ENCODE measurements at regions not wholly inside any gene's neighbourhood (a gene's known extent, or its start where the extent isn't known, plus 50 kb on each side); places are given as distances from the start of the nearest gene placed in this dataset.
"Not testable (repeated sequence)": the region's sequence is repeated elsewhere in the genome, so short reads cannot be mapped to it uniquely, and the experiment has no call there.

DNA sequence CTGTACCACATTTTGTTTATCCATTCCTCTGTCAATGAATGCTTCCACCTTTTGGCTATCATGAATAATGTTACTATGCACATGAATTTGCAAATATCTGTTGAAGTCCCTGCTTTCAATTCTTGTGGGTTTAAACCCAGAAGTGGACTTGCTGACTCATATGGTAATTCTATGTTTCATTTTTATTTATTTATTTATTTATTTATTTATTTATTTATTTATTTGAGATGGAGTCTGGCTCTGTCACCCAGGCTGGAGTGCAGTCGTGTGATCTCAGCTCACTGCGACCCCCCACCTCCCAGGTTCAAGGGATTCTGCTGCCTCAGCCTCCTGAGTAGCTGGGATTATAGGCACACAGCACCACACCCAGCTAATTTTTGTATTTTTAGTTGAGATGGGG lies 664.3 kb downstream of the KCNJ18 start:
- DNase-seq (ENCODE audit: low read depth in 1 of 2, low spot score in 1 of 2); H3K27ac ChIP-seq; ATAC-seq; H3K9me3 ChIP-seq; POLR2A ChIA-PET; H3K4me3 ChIP-seq; FAIRE-seq; CTCF ChIA-PET; H3K4me1 ChIP-seq; H3K4me2 ChIP-seq: not testable (repeated sequence)
- peak; percentile 51 for TF ChIP-seq ZC3H11A (IDR thresholded peaks at IDR 0.05)
- WGBS (ENCODE audit: missing lambda C conversion rate) = 0% methylated on average over 2 of the region's 2 CpGs

DNA sequence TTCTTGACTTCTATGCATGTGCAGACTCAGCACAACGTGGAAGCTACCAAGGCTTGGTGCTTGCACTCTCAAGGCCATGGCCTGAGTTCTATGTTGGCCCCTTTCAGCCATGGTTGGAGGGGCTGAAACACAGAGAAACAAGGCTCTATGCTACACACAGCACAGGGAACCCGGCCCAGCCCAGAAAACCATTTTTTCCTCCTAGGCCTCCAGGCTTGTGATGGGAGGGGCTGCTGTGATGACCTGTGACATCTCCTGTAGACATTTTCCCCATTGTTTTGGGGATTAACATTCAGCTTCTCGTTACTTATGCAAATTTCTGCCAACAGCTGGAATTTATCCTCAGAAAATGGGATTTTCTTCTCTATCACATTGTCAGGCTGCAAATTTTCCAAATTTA lies 678.7 kb downstream of the KCNJ18 start:
- WGBS (ENCODE audit: missing lambda C conversion rate) = 0% methylated on average over 3 of the region's 3 CpGs
- H3K4me2 ChIP-seq; POLR2A ChIA-PET; DNase-seq (ENCODE audit: low read depth in 1 of 2, low spot score in 1 of 2); CTCF ChIA-PET; H3K9me3 ChIP-seq; H3K4me3 ChIP-seq; H3K27ac ChIP-seq; ATAC-seq; H3K4me1 ChIP-seq; FAIRE-seq: not testable (repeated sequence)
- peak; percentile 18 for TF ChIP-seq ZFP36 (IDR thresholded peaks at IDR 0.05; ENCODE audit: borderline replicate concordance, partially characterized antibody)

DNA sequence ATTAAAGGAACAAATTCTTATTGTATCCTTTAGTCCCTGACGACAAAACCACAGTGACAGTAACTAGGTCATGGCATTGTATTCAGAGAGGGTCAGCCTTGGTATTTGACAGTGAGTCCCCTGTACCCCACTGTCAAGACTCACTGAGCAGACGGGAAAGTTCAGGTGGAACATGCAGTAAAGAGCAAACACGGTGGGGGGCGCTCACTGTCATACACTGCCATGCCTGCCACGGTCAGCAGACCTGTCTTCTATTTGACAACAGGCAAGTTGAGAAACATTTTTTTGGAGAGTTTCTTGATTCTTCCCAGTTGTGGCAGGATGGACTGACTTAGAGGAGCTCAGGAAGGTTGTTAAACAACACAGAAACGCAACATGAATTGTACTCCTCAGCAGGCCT lies 681.6 kb downstream of the KCNJ18 start:
- 2% methylated on average over 6 of the region's 6 CpGs for WGBS (ENCODE audit: missing lambda C conversion rate)
- POLR2A ChIA-PET = no interaction called here
- no peak for TF ChIP-seq RFX5 (IDR thresholded peaks at IDR 0.05)
- TF ChIP-seq POLR2A (IDR thresholded peaks at IDR 0.05; ENCODE audit: low read length) = no peak
- TF ChIP-seq KDM1A (IDR thresholded peaks at IDR 0.05; ENCODE audit: low read depth) = no peak
- TF ChIP-seq HDAC2 (IDR thresholded peaks at IDR 0.05) = no peak
- no peak for TF ChIP-seq ZFP36 (IDR thresholded peaks at IDR 0.05; ENCODE audit: borderline replicate concordance, partially characterized antibody)
- TF ChIP-seq, protein P1, sequence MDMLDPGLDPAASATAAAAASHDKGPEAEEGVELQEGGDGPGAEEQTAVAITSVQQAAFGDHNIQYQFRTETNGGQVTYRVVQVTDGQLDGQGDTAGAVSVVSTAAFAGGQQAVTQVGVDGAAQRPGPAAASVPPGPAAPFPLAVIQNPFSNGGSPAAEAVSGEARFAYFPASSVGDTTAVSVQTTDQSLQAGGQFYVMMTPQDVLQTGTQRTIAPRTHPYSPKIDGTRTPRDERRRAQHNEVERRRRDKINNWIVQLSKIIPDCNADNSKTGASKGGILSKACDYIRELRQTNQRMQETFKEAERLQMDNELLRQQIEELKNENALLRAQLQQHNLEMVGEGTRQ (IDR thresholded peaks at IDR 0.05) = no peak
- TF ChIP-seq RARB (CRISPR knock-in tag; IDR thresholded peaks at IDR 0.05) = no peak
- TF ChIP-seq, protein P2, sequence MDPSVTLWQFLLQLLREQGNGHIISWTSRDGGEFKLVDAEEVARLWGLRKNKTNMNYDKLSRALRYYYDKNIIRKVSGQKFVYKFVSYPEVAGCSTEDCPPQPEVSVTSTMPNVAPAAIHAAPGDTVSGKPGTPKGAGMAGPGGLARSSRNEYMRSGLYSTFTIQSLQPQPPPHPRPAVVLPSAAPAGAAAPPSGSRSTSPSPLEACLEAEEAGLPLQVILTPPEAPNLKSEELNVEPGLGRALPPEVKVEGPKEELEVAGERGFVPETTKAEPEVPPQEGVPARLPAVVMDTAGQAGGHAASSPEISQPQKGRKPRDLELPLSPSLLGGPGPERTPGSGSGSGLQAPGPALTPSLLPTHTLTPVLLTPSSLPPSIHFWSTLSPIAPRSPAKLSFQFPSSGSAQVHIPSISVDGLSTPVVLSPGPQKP (IDR thresholded peaks at IDR 0.05; ENCODE audit: low read depth, low read length) = no peak
- TF ChIP-seq MAFK (IDR thresholded peaks at IDR 0.05; ENCODE audit: partially characterized antibody) = no peak
- no peak for TF ChIP-seq NPAS2 (CRISPR knock-in tag; IDR thresholded peaks at IDR 0.05; ENCODE audit: borderline replicate concordance)

DNA sequence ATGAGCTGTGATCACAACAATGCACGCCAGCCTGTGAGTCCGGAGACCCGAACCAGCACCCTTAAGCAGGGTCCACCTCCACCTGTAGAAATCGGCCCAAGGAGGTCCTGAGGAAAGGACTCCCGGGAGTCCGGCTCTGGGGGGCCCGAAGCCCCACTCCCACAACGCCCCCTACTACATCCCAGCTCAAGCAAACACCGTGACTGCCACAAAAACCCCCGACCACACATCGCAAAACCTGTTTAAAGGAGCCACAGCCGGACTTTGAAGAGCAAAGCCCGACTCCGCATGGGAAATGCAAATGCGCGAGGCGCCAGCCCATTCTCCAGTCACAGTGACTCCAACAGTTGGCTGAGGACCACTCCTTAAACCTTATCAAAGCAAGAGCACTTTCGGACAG lies 682.4 kb downstream of the KCNJ18 start:
- CTCF ChIA-PET = no interaction called here
- DNase-seq (ENCODE audit: low read depth in 1 of 2, low spot score in 1 of 2) (no peak), FAIRE-seq (no peak), ATAC-seq (no peak)
- Histone ChIP-seq H3K9me3 (no peaks in the 10 kb centered on the region), H3K4me1 (no peaks in the 10 kb centered on the region), H3K4me3 (no peak overlapping the region), H3K4me2 (no peak overlapping the region), H3K27ac (no peak overlapping the region)
- WGBS (ENCODE audit: missing lambda C conversion rate) = 42% methylated on average over 18 of the region's 18 CpGs
- POLR2A ChIA-PET = no interaction called here
- TF ChIP-seq, protein P3, sequence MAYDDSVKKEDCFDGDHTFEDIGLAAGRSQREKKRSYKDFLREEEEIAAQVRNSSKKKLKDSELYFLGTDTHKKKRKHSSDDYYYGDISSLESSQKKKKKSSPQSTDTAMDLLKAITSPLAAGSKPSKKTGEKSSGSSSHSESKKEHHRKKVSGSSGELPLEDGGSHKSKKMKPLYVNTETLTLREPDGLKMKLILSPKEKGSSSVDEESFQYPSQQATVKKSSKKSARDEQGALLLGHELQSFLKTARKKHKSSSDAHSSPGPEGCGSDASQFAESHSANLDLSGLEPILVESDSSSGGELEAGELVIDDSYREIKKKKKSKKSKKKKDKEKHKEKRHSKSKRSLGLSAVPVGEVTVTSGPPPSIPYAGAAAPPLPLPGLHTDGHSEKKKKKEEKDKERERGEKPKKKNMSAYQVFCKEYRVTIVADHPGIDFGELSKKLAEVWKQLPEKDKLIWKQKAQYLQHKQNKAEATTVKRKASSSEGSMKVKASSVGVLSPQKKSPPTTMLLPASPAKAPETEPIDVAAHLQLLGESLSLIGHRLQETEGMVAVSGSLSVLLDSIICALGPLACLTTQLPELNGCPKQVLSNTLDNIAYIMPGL (CRISPR knock-in tag; IDR thresholded peaks at IDR 0.05; ENCODE audit: borderline replicate concordance) = no peak
- TF ChIP-seq JUN (IDR thresholded peaks at IDR 0.05) = no peak
- TF ChIP-seq, protein P4, sequence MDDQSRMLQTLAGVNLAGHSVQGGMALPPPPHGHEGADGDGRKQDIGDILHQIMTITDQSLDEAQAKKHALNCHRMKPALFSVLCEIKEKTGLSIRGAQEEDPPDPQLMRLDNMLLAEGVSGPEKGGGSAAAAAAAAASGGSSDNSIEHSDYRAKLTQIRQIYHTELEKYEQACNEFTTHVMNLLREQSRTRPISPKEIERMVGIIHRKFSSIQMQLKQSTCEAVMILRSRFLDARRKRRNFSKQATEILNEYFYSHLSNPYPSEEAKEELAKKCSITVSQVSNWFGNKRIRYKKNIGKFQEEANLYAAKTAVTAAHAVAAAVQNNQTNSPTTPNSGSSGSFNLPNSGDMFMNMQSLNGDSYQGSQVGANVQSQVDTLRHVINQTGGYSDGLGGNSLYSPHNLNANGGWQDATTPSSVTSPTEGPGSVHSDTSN (IDR thresholded peaks at IDR 0.05) = no peak
- TF ChIP-seq GATA3 (IDR thresholded peaks at IDR 0.05; ENCODE audit: borderline replicate concordance) = no peak
- no peak for TF ChIP-seq RFX5 (IDR thresholded peaks at IDR 0.05)
- no peak for TF ChIP-seq MAFK (IDR thresholded peaks at IDR 0.05; ENCODE audit: partially characterized antibody)
- no peak for TF ChIP-seq NPAS2 (CRISPR knock-in tag; IDR thresholded peaks at IDR 0.05; ENCODE audit: borderline replicate concordance)
- no peak for TF ChIP-seq NFE2L2 (conservative IDR thresholded peaks at IDR 0.05; ENCODE audit: low read length)
- no peak for TF ChIP-seq RAD21 (conservative IDR thresholded peaks at IDR 0.05 in 1 of 2, IDR thresholded peaks at IDR 0.05 in 1 of 2)
- no peak for TF ChIP-seq HEYL (CRISPR knock-in tag; IDR thresholded peaks at IDR 0.05)
- TF ChIP-seq, protein P5, sequence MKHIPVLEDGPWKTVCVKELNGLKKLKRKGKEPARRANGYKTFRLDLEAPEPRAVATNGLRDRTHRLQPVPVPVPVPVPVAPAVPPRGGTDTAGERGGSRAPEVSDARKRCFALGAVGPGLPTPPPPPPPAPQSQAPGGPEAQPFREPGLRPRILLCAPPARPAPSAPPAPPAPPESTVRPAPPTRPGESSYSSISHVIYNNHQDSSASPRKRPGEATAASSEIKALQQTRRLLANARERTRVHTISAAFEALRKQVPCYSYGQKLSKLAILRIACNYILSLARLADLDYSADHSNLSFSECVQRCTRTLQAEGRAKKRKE (CRISPR knock-in tag; IDR thresholded peaks at IDR 0.05; ENCODE audit: low read depth) = no peak
- no peak for TF ChIP-seq SREBF2 (IDR thresholded peaks at IDR 0.05)
- TF ChIP-seq CBX8 (IDR thresholded peaks at IDR 0.05) = no peak

More for the DNA sequence above, 681.6 kb downstream of the KCNJ18 start:
- CTCF ChIA-PET = no interaction called here
- DNase-seq (ENCODE audit: low read depth in 1 of 2, low spot score in 1 of 2) = no peak
- no peak overlapping the region for H3K27ac ChIP-seq
- H3K4me3 ChIP-seq = no peak overlapping the region
- no peak for FAIRE-seq
- no peaks in the 10 kb centered on the region for H3K4me1 ChIP-seq
- H3K9me3 ChIP-seq = no peaks in the 10 kb centered on the region
- ATAC-seq = no peak
- H3K4me2 ChIP-seq = no peak overlapping the region

DNA sequence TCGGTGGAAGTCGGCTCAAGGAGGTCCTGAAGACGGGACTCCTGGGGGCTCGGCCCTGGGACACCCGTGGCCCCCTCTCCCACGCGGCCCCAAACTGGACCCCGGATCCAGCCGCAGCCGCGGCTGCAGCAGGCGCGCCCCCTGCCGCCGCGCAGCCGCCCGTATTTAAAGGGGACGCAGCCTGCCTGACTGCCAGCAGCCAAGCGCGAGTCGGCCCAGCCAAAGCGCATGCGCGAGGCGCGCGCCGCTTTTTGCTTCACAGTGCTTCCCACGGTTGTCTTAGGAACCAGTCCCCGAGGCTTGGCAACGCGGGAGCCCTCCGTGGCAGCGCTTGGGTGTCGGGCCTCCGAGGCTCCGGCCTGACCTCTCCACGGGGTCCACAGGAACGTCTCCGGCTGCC lies 684.4 kb downstream of the KCNJ18 start:
- DNase-seq (ENCODE audit: low read depth in 1 of 2, low spot score in 1 of 2); POLR2A ChIA-PET; H3K4me2 ChIP-seq; H3K4me1 ChIP-seq; H3K27ac ChIP-seq; CTCF ChIA-PET; H3K4me3 ChIP-seq; H3K9me3 ChIP-seq; ATAC-seq; FAIRE-seq: not testable (repeated sequence)
- 86% methylated on average over 22 of the region's 41 CpGs for whole genome bisulfite sequencing (ENCODE audit: missing lambda C conversion rate)

DNA sequence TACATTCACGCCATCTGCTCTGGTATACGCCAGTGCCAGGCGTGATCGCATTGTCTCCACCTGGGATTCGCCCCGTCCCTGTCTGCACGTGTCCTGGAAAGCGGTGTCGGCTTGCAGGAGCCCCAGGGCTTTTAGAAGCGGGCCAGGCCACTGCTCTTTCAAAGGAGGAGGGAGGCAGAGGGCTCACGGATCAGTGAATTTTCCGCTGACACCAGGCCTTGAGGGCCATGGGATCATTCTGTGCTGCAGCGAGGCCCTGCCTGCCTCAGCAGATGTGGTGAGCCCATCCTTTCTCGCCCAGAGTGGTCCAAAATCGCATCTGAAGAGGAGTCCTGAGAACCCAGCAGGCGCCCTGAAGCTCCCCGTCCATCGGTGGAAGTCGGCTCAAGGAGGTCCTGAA lies 686.4 kb downstream of the KCNJ18 start:
- H3K27ac ChIP-seq; CTCF ChIA-PET; FAIRE-seq; ATAC-seq; H3K4me2 ChIP-seq; POLR2A ChIA-PET; DNase-seq (ENCODE audit: low read depth in 1 of 2, low spot score in 1 of 2); H3K4me3 ChIP-seq; H3K9me3 ChIP-seq; H3K4me1 ChIP-seq: not testable (repeated sequence)
- WGBS (ENCODE audit: missing lambda C conversion rate) = 40% methylated on average over 11 of the region's 19 CpGs
